Spleen (tissue), 7 donors: ENCODE measurements at regions not wholly inside any gene's neighbourhood (a gene's known extent, or its start where the extent isn't known, plus 50 kb on each side); places are given as distances from the start of the nearest gene placed in this dataset.

Experiments used
- POLR2A ChIP-seq, 3 donors: fragments of 450-650 bp; IDR thresholded peaks; one replicate each; pipeline ENCODE4 v1.5.1; 2017; ENCODE audit warnings: antibody characterized with exemption in 3 of 3, mild to moderate bottlenecking in 1 of 3
- TF ChIP-seq, protein P1 (sequence below), 11 experiments: fragments of 200-600 bp in 7 of 11; fragments of 450-650 bp in 4 of 11; sonication (generic) in 4 of 11; IDR thresholded peaks in 8 of 11; conservative IDR thresholded peaks in 3 of 11; 1 replicate in 7 of 11; 2 replicates in 4 of 11; pipeline versions ENCODE4 v1.4.0 to v1.8.0; 2016 to 2021; ENCODE audit warnings: antibody characterized with exemption in 11 of 11, inconsistent platforms in 4 of 11, mild to moderate bottlenecking in 1 of 11
- donor health status: DM: no; HTN: no; CAD: no; lungs with moderate emphysema.
- donor health status: DM: no; HTN: no; CAD: no.
- donor health status: DM: no; HTN: no; CAD: no.

DNA sequence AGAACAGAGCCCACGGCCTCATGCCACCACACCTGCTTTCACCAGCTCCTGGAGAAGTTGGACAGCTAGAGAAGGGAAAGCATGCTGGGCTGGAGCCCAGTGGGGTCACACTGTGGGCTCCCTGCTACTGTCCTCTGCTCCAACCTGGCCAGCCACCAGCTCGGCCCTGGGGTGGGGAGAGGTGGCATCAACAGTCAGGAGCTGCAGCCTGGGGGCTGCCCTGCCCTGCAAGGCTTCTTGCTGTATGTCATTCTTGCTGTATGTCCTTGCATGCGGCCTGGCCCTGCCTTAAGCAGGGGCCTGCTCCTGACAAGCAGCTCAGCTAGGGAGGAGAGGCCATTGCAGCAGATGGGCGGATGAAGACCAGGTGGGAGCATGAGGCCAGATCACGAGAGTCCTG is 50.7 kb upstream of the CCL2 start:
- TF ChIP-seq, protein P1, sequence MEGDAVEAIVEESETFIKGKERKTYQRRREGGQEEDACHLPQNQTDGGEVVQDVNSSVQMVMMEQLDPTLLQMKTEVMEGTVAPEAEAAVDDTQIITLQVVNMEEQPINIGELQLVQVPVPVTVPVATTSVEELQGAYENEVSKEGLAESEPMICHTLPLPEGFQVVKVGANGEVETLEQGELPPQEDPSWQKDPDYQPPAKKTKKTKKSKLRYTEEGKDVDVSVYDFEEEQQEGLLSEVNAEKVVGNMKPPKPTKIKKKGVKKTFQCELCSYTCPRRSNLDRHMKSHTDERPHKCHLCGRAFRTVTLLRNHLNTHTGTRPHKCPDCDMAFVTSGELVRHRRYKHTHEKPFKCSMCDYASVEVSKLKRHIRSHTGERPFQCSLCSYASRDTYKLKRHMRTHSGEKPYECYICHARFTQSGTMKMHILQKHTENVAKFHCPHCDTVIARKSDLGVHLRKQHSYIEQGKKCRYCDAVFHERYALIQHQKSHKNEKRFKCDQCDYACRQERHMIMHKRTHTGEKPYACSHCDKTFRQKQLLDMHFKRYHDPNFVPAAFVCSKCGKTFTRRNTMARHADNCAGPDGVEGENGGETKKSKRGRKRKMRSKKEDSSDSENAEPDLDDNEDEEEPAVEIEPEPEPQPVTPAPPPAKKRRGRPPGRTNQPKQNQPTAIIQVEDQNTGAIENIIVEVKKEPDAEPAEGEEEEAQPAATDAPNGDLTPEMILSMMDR (IDR thresholded peaks at IDR 0.05 in 8 of 11, conservative IDR thresholded peaks at IDR 0.05 in 3 of 11) = no peak
- no peak for TF ChIP-seq POLR2A (IDR thresholded peaks at IDR 0.05)
